ENCODE measurements at regions not wholly inside any gene's neighbourhood (a gene's known extent, or its start where the extent isn't known, plus 50 kb on each side); places are given as distances from the start of the nearest gene placed in this dataset.

DNA sequence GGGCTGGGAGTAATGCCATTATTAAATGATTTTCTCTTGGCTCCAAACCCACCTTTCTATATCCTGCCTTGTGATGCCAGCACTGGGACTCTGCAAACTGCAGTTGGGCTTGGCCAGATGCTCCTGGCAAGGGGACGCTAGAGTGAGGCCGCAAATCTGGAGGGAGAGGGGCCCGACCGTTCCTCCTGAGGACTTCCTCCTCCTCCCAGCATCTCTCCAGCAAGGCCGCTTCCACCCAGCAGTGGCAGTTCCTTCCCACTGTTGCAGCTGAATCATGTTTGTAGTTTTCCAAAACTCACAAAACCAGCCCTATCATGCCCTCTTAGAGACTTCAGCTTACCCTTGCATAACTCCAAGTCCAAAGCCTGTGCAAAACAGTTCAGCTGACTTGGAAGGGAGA, 244.4 kb downstream of the FOXA2 start:
- dilution Hi-C loops (cut with MboI; ENCODE audit: extremely low pct_ligation_motif_present, low sequenced_read_pairs): loop anchor here (25.0 kb wide), 1 partner anchor 347 kb away; no protein-coding TSS in a partner anchor
- FAIRE-seq (peak; percentile 96), DNase-seq (ENCODE audit: low read depth, low spot score) (no peak)
- TF ChIP-seq, protein P1, sequence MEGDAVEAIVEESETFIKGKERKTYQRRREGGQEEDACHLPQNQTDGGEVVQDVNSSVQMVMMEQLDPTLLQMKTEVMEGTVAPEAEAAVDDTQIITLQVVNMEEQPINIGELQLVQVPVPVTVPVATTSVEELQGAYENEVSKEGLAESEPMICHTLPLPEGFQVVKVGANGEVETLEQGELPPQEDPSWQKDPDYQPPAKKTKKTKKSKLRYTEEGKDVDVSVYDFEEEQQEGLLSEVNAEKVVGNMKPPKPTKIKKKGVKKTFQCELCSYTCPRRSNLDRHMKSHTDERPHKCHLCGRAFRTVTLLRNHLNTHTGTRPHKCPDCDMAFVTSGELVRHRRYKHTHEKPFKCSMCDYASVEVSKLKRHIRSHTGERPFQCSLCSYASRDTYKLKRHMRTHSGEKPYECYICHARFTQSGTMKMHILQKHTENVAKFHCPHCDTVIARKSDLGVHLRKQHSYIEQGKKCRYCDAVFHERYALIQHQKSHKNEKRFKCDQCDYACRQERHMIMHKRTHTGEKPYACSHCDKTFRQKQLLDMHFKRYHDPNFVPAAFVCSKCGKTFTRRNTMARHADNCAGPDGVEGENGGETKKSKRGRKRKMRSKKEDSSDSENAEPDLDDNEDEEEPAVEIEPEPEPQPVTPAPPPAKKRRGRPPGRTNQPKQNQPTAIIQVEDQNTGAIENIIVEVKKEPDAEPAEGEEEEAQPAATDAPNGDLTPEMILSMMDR (optimal IDR thresholded peaks at IDR 0.05 in 1 of 3, IDR thresholded peaks at IDR 0.05 in 1 of 3, conservative IDR thresholded peaks at IDR 0.05 in 1 of 3; ENCODE audit: extremely low read depth in 1 of 3, insufficient read depth in 2 of 3, low read length in 3 of 3): no peak
- no peak for TF ChIP-seq EZH2 (IDR thresholded peaks at IDR 0.05; ENCODE audit: low read length)
- Histone ChIP-seq H3K9me3 (ENCODE audit: control insufficient read depth, low read depth, low read length) (no peaks in the 10 kb centered on the region), H3K4me3 (ENCODE audit: control insufficient read depth in 2 of 3, extremely low read depth in 1 of 3, insufficient read depth in 2 of 3, low read depth in 1 of 3, low read length in 3 of 3) (no peak overlapping the region), H3K79me2 (ENCODE audit: control insufficient read depth, insufficient read depth, low read length) (no peaks in the 10 kb centered on the region), H3K9ac (ENCODE audit: control insufficient read depth, extremely low read depth, insufficient read depth, low read length) (no peak overlapping the region), H3K4me1 (ENCODE audit: control insufficient read depth, extremely low read depth, insufficient read depth, low read length) (peaks cover 25% of the 10 kb centered on the region), H3K27me3 (ENCODE audit: control insufficient read depth, extremely low read depth, insufficient read depth, low read length) (no peaks in the 10 kb centered on the region), H3K4me2 (ENCODE audit: control insufficient read depth, extremely low read depth, insufficient read depth, low read depth, low read length) (no peak overlapping the region), H3K36me3 (ENCODE audit: control insufficient read depth in 2 of 2, extremely low read depth in 1 of 2, insufficient read depth in 2 of 2, low read length in 2 of 2) (no peaks in the 10 kb centered on the region), H3K9me1 (ENCODE audit: control insufficient read depth, extremely low read depth, insufficient read depth, low read length) (no peaks in the 10 kb centered on the region), H4K20me1 (ENCODE audit: control insufficient read depth, extremely low read depth, insufficient read depth, low read length) (no peaks in the 10 kb centered on the region), H2AFZ (ENCODE audit: control insufficient read depth, low read length) (peak overlapping the region; percentile 67), H3K27ac (ENCODE audit: control insufficient read depth, insufficient read depth, low read length) (no peak overlapping the region)

DNA sequence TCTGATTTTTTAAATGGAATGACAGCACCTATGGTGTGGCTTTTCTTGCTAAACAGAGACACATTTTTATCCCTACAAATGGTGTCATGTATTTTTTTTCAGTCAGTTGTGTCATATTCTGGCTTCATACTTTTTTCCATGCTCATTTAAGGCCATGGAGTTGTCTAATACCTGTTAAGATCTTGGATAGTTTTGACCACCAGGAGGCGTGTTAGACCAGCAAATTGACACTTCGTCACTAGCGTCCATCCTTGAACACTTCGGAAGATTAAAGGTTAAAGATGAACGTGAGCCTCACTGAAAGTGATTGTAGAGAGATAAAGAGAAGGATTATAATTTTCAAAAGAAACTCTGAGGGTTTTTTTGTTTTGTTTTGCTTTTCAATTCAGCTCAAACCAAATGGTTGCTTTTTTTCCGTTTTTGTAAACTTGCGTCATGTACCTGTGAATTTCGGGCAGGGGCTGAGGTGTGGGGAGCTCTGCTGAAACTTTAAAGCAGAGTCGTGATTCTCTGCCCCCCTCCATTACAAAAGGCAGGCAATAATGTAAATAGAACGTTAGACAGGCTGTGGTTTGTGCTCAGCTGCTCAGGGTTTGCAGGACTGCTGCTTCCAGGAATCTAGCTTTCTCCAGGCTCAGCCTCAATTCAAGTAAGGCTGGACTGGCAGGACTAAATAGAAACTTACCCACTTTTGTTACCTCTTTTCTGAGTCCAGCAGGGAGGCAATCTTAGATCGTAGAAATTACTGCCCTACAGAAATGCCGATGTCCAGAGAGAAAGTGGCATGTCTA, 245.1 kb downstream of the FOXA2 start:
- peak; percentile 98 for FAIRE-seq
- H4K20me1 ChIP-seq (ENCODE audit: control insufficient read depth, extremely low read depth, insufficient read depth, low read length): no peaks in the 10 kb centered on the region
- peaks cover 25% of the 10 kb centered on the region for H3K4me1 ChIP-seq (ENCODE audit: control insufficient read depth, extremely low read depth, insufficient read depth, low read length)
- H3K4me2 ChIP-seq (ENCODE audit: control insufficient read depth, extremely low read depth, insufficient read depth, low read depth, low read length): no peak overlapping the region
- dilution Hi-C loops (cut with MboI; ENCODE audit: extremely low pct_ligation_motif_present, low sequenced_read_pairs): loop anchor here (25.0 kb wide), 1 partner anchor 348 kb away; no protein-coding TSS in a partner anchor
- TF ChIP-seq EZH2 (IDR thresholded peaks at IDR 0.05; ENCODE audit: low read length): no peak
- TF ChIP-seq, protein P1 (optimal IDR thresholded peaks at IDR 0.05 in 1 of 3, IDR thresholded peaks at IDR 0.05 in 1 of 3, conservative IDR thresholded peaks at IDR 0.05 in 1 of 3; ENCODE audit: extremely low read depth in 1 of 3, insufficient read depth in 2 of 3, low read length in 3 of 3): peak; percentile 62 to 76 (median 72)
- H2AFZ ChIP-seq (ENCODE audit: control insufficient read depth, low read length): no peak overlapping the region
- H3K36me3 ChIP-seq (ENCODE audit: control insufficient read depth in 2 of 2, extremely low read depth in 1 of 2, insufficient read depth in 2 of 2, low read length in 2 of 2): no peaks in the 10 kb centered on the region
- H3K9me3 ChIP-seq (ENCODE audit: control insufficient read depth, low read depth, low read length): no peaks in the 10 kb centered on the region
- H3K9ac ChIP-seq (ENCODE audit: control insufficient read depth, extremely low read depth, insufficient read depth, low read length): no peak overlapping the region
- H3K27me3 ChIP-seq (ENCODE audit: control insufficient read depth, extremely low read depth, insufficient read depth, low read length): no peaks in the 10 kb centered on the region
- no peak overlapping the region for H3K4me3 ChIP-seq (ENCODE audit: control insufficient read depth in 2 of 3, extremely low read depth in 1 of 3, insufficient read depth in 2 of 3, low read depth in 1 of 3, low read length in 3 of 3)
- H3K27ac ChIP-seq (ENCODE audit: control insufficient read depth, insufficient read depth, low read length): no peak overlapping the region
- no peaks in the 10 kb centered on the region for H3K9me1 ChIP-seq (ENCODE audit: control insufficient read depth, extremely low read depth, insufficient read depth, low read length)
- DNase-seq (ENCODE audit: low read depth, low spot score): no peak
- H3K79me2 ChIP-seq (ENCODE audit: control insufficient read depth, insufficient read depth, low read length): no peaks in the 10 kb centered on the region
